ENCODE measurements at regions not wholly inside any gene's neighbourhood (a gene's known extent, or its start where the extent isn't known, plus 50 kb on each side); places are given as distances from the start of the nearest gene placed in this dataset.

DNA sequence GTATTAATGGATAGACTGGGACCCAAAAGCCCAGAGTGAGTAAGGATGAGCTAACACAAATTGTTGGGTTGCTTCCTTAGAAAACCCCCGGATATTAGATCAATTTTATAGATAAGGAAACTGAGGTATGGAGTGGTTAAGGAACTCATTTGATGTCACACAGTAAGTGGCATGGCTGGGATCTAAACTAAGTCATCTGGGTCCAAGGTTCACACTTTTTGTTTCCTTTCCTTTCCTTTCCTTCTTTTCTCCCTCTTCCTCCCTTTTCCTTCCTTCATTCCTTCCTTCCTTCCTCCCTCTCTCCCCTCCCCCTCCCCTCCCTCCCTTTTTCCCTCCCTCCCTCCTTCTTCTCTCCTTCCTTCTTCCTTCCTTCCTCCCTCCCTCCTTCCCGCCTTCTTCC, 469.5 kb downstream of the TYW1 start:
- peaks cover 24% of the 10 kb centered on the region for H3K36me3 Mint-ChIP-seq (ENCODE audit: unreplicated experiment)
- H3K27ac Mint-ChIP-seq (ENCODE audit: unreplicated experiment) = no peak overlapping the region
- H3K4me1 Mint-ChIP-seq (ENCODE audit: low read depth, unreplicated experiment) = peaks cover 29% of the 10 kb centered on the region
- peaks cover 35% of the 10 kb centered on the region for H3K9me3 Mint-ChIP-seq (ENCODE audit: unreplicated experiment)
- TF ChIP-seq, protein P1, sequence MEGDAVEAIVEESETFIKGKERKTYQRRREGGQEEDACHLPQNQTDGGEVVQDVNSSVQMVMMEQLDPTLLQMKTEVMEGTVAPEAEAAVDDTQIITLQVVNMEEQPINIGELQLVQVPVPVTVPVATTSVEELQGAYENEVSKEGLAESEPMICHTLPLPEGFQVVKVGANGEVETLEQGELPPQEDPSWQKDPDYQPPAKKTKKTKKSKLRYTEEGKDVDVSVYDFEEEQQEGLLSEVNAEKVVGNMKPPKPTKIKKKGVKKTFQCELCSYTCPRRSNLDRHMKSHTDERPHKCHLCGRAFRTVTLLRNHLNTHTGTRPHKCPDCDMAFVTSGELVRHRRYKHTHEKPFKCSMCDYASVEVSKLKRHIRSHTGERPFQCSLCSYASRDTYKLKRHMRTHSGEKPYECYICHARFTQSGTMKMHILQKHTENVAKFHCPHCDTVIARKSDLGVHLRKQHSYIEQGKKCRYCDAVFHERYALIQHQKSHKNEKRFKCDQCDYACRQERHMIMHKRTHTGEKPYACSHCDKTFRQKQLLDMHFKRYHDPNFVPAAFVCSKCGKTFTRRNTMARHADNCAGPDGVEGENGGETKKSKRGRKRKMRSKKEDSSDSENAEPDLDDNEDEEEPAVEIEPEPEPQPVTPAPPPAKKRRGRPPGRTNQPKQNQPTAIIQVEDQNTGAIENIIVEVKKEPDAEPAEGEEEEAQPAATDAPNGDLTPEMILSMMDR (IDR thresholded peaks at IDR 0.05; ENCODE audit: partially characterized antibody, unreplicated experiment) = no peak
- H3K27me3 Mint-ChIP-seq (ENCODE audit: unreplicated experiment) = peaks cover 25% of the 10 kb centered on the region
- DNase-seq = no peak
- H3K4me3 Mint-ChIP-seq (ENCODE audit: unreplicated experiment) = no peak overlapping the region

DNA sequence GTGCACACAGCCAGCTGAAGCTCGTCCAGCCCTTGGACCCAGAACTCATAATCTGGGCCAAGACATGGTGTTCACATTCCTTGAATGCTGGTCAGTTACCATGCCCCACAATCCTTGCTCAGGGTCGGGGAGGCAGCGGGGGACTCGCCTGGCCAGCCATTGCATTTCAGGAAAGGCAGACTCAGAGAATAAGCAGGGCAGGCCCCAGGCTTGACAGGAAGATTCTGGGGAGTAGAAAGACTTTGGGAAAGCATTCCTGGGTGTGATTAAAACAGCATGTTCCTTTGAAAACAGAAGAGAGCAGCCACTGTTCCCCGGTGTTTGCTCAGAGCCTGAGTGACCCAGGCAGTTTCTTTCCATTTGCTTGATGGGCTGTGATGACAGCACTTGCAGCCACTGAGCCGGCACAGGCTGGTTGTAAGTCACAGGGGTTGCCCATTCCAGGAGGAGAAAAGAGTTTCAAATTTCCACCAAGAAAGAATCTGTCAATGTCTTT, 473.7 kb downstream of the TYW1 start:
- TF ChIP-seq, protein P1 (IDR thresholded peaks at IDR 0.05; ENCODE audit: partially characterized antibody, unreplicated experiment) = no peak
- peaks cover 19% of the 10 kb centered on the region for H3K36me3 Mint-ChIP-seq (ENCODE audit: unreplicated experiment)
- no peak overlapping the region for H3K27ac Mint-ChIP-seq (ENCODE audit: unreplicated experiment)
- peaks cover 6% of the 10 kb centered on the region for H3K9me3 Mint-ChIP-seq (ENCODE audit: unreplicated experiment)
- H3K4me1 Mint-ChIP-seq (ENCODE audit: low read depth, unreplicated experiment) = peaks cover under 1% of the 10 kb centered on the region
- H3K27me3 Mint-ChIP-seq (ENCODE audit: unreplicated experiment) = no peaks in the 10 kb centered on the region
- no peak for DNase-seq
- no peak overlapping the region for H3K4me3 Mint-ChIP-seq (ENCODE audit: unreplicated experiment)

DNA sequence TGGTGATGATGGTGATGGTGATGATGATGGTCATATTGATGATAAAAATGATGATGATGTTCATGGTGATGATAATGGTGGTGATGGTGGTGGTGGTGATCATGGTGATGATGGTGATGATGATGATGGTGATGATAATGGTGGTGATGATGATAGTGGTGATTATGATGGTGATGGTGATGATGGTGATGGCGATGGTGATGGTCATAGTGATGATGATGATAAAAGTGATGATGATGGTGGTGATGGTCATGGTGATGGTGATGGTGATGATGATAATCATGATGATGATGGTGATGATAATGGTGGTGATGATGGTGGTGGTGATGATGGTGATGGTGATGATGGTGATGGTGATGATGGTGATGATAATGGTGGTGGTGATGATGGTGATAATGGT, 478.7 kb downstream of the TYW1 start:
- DNase-seq = no peak
- Mint-ChIP-seq H3K4me3 (ENCODE audit: unreplicated experiment) (no peak overlapping the region), H3K9me3 (ENCODE audit: unreplicated experiment) (no peaks in the 10 kb centered on the region), H3K36me3 (ENCODE audit: unreplicated experiment) (no peaks in the 10 kb centered on the region), H3K27me3 (ENCODE audit: unreplicated experiment) (no peaks in the 10 kb centered on the region), H3K27ac (ENCODE audit: unreplicated experiment) (no peak overlapping the region), H3K4me1 (ENCODE audit: low read depth, unreplicated experiment) (no peaks in the 10 kb centered on the region)
- TF ChIP-seq, protein P1 (IDR thresholded peaks at IDR 0.05; ENCODE audit: partially characterized antibody, unreplicated experiment) = no peak

GRCh38 chr7:67478066-67478465, 481.4 kb downstream of the TYW1 start:
- Mint-ChIP-seq H3K9me3 (ENCODE audit: unreplicated experiment) (no peaks in the 10 kb centered on the region), H3K27me3 (ENCODE audit: unreplicated experiment) (no peaks in the 10 kb centered on the region), H3K4me1 (ENCODE audit: low read depth, unreplicated experiment) (no peaks in the 10 kb centered on the region), H3K36me3 (ENCODE audit: unreplicated experiment) (no peaks in the 10 kb centered on the region), H3K4me3 (ENCODE audit: unreplicated experiment) (no peak overlapping the region), H3K27ac (ENCODE audit: unreplicated experiment) (no peak overlapping the region)
- TF ChIP-seq, protein P1 (IDR thresholded peaks at IDR 0.05; ENCODE audit: partially characterized antibody, unreplicated experiment) = no peak
- no peak for DNase-seq

- H3K4me1 Mint-ChIP-seq (ENCODE audit: low read depth, unreplicated experiment) = peaks cover 13% of the 10 kb centered on the region
- H3K27ac Mint-ChIP-seq (ENCODE audit: unreplicated experiment) = peak overlapping the region; percentile 77
- H3K9me3 Mint-ChIP-seq (ENCODE audit: unreplicated experiment) = peaks cover 3% of the 10 kb centered on the region
- TF ChIP-seq, protein P1 (IDR thresholded peaks at IDR 0.05; ENCODE audit: partially characterized antibody, unreplicated experiment) = peak; percentile 77
- DNase-seq = peak; percentile 73
- no peaks in the 10 kb centered on the region for H3K27me3 Mint-ChIP-seq (ENCODE audit: unreplicated experiment)
- H3K36me3 Mint-ChIP-seq (ENCODE audit: unreplicated experiment) = no peaks in the 10 kb centered on the region
- H3K4me3 Mint-ChIP-seq (ENCODE audit: unreplicated experiment) = peak overlapping the region; percentile 76
These were observed 487.7 kb downstream of the TYW1 start for GRCh38 chr7:67484244-67484751.
